HG03565 (cell line): ENCODE measurements at regions not wholly inside any gene's neighbourhood (a gene's known extent, or its start where the extent isn't known, plus 50 kb on each side); places are given as distances from the start of the nearest gene placed in this dataset.
"Not testable (repeated sequence)": the region's sequence is repeated elsewhere in the genome, so short reads cannot be mapped to it uniquely, and the experiment has no call there.

Experiments
- ATAC-seq: cut with Tn5 transposase; IDR thresholded peaks from one replicate; pipeline ENCODE4 v1.9.1; 2021; ENCODE audit warnings: mild to moderate bottlenecking, moderate library complexity; ENCODE audit not compliant: unreplicated experiment

- ATAC-seq, result no peak
Measured at GRCh38 chr4:101670897-101671296, 119.6 kb upstream of the BANK1 start.

GRCh38 chr4:101670370-101670769, 120.2 kb upstream of the BANK1 start:
- no peak for ATAC-seq

GRCh38 chr4:101669832-101670188, 120.7 kb upstream of the BANK1 start:
- ATAC-seq, result no peak

GRCh38 chr4:101669138-101669831, 121.2 kb upstream of the BANK1 start:
- ATAC-seq, result no peak

GRCh38 chr4:101667348-101667747, 123.2 kb upstream of the BANK1 start:
- ATAC-seq, result no peak

GRCh38 chr4:101660607-101661006, 129.9 kb upstream of the BANK1 start:
- no peak for ATAC-seq

GRCh38 chr4:101655857-101656256, 134.7 kb upstream of the BANK1 start:
- ATAC-seq, result no peak

- ATAC-seq, result no peak
Measured at GRCh38 chr4:101655005-101655404, 135.5 kb upstream of the BANK1 start.

- ATAC-seq, result no peak
Measured at GRCh38 chr4:101651778-101652177, 138.8 kb upstream of the BANK1 start.

- no peak for ATAC-seq
Measured at GRCh38 chr4:101649790-101650515, 140.6 kb upstream of the BANK1 start.

- ATAC-seq, result no peak
Measured at GRCh38 chr4:101647710-101648034, 142.9 kb upstream of the BANK1 start.

GRCh38 chr4:101644516-101644915, 146.0 kb upstream of the BANK1 start:
- no peak for ATAC-seq

- no peak for ATAC-seq
Measured at GRCh38 chr4:101643186-101643837, 147.2 kb upstream of the BANK1 start.

GRCh38 chr4:101632766-101633165, 157.8 kb upstream of the BANK1 start:
- not testable (repeated sequence) for ATAC-seq

- ATAC-seq, result no peak
Measured at GRCh38 chr4:101630319-101630986, 160.1 kb upstream of the BANK1 start.

- ATAC-seq, result no peak
Measured at GRCh38 chr4:101621120-101621519, 169.4 kb upstream of the BANK1 start.

GRCh38 chr4:101615652-101616051, 174.9 kb upstream of the BANK1 start:
- ATAC-seq, result no peak

GRCh38 chr4:101606989-101607388, 183.5 kb upstream of the BANK1 start:
- ATAC-seq, result not testable (repeated sequence)

GRCh38 chr4:101604976-101605375, 185.6 kb upstream of the BANK1 start:
- ATAC-seq, result no peak

GRCh38 chr4:101600287-101600686, 190.2 kb upstream of the BANK1 start:
- ATAC-seq, result no peak

GRCh38 chr4:101599620-101600019, 190.9 kb upstream of the BANK1 start:
- no peak for ATAC-seq
